ENCODE measurements at regions not wholly inside any gene's neighbourhood (a gene's known extent, or its start where the extent isn't known, plus 50 kb on each side); places are given as distances from the start of the nearest gene placed in this dataset.

GRCh38 chr16:77612596-77612995, 109.7 kb upstream of the NUDT7 start:
- no peaks in the 10 kb centered on the region for H3K27me3 ChIP-seq (replicated peaks; ENCODE audit: insufficient read depth, low read length)
- no peaks in the 10 kb centered on the region for H3K79me2 ChIP-seq (ENCODE audit: low read length)
- no peaks in the 10 kb centered on the region for H3F3A ChIP-seq (ENCODE audit: insufficient read depth, low read length)
- DNase-seq = no peak
- no peak overlapping the region for H3K9ac ChIP-seq (ENCODE audit: low read length)
- H2AFZ ChIP-seq (ENCODE audit: low read length) = no peak overlapping the region
- H3K4me2 ChIP-seq (ENCODE audit: low read depth, low read length) = no peak overlapping the region
- no peak overlapping the region for H3K27ac ChIP-seq (ENCODE audit: low read length)
- H3K4me3 ChIP-seq (ENCODE audit: low read length) = no peak overlapping the region
- TF ChIP-seq EZH2phosphoT487 (IDR thresholded peaks at IDR 0.05; ENCODE audit: low read length) = no peak
- no peak for TF ChIP-seq CTCF (IDR thresholded peaks at IDR 0.05; ENCODE audit: low read length)
- TF ChIP-seq EZH2 (optimal IDR thresholded peaks at IDR 0.05; ENCODE audit: low read depth, low read length) = no peak
- no peaks in the 10 kb centered on the region for H3K36me3 ChIP-seq (replicated peaks; ENCODE audit: insufficient read depth, low read length)
- no peaks in the 10 kb centered on the region for H3K9me2 ChIP-seq (replicated peaks; ENCODE audit: insufficient read depth, low read length)
- no peaks in the 10 kb centered on the region for H3K4me1 ChIP-seq (ENCODE audit: low read length)
- no peaks in the 10 kb centered on the region for H4K20me1 ChIP-seq (ENCODE audit: insufficient read depth, low read length)
- no peaks in the 10 kb centered on the region for H3K9me3 ChIP-seq (replicated peaks; ENCODE audit: insufficient read depth, low read length)

GRCh38 chr16:77613095-77613494, 109.2 kb upstream of the NUDT7 start:
- Histone ChIP-seq H3K4me3 (ENCODE audit: low read length) (no peak overlapping the region), H3K9ac (ENCODE audit: low read length) (no peak overlapping the region), H3K36me3 (replicated peaks; ENCODE audit: insufficient read depth, low read length) (no peaks in the 10 kb centered on the region), H3K79me2 (ENCODE audit: low read length) (no peaks in the 10 kb centered on the region), H2AFZ (ENCODE audit: low read length) (no peak overlapping the region), H3K9me3 (replicated peaks; ENCODE audit: insufficient read depth, low read length) (no peaks in the 10 kb centered on the region), H3K27me3 (replicated peaks; ENCODE audit: insufficient read depth, low read length) (no peaks in the 10 kb centered on the region), H3K9me2 (replicated peaks; ENCODE audit: insufficient read depth, low read length) (no peaks in the 10 kb centered on the region), H3K4me2 (ENCODE audit: low read depth, low read length) (no peak overlapping the region), H3F3A (ENCODE audit: insufficient read depth, low read length) (no peaks in the 10 kb centered on the region), H3K27ac (ENCODE audit: low read length) (no peak overlapping the region), H3K4me1 (ENCODE audit: low read length) (no peaks in the 10 kb centered on the region), H4K20me1 (ENCODE audit: insufficient read depth, low read length) (no peaks in the 10 kb centered on the region)
- TF ChIP-seq CTCF (IDR thresholded peaks at IDR 0.05; ENCODE audit: low read length) (no peak), EZH2phosphoT487 (IDR thresholded peaks at IDR 0.05; ENCODE audit: low read length) (no peak), EZH2 (optimal IDR thresholded peaks at IDR 0.05; ENCODE audit: low read depth, low read length) (no peak)
- no peak for DNase-seq

GRCh38 chr16:77617553-77617952, 104.8 kb upstream of the NUDT7 start:
- DNase-seq = no peak
- H3K9ac ChIP-seq (ENCODE audit: low read length) = no peak overlapping the region
- H3K79me2 ChIP-seq (ENCODE audit: low read length) = no peaks in the 10 kb centered on the region
- no peaks in the 10 kb centered on the region for H3K4me1 ChIP-seq (ENCODE audit: low read length)
- H3F3A ChIP-seq (ENCODE audit: insufficient read depth, low read length) = no peaks in the 10 kb centered on the region
- H3K27me3 ChIP-seq (replicated peaks; ENCODE audit: insufficient read depth, low read length) = no peaks in the 10 kb centered on the region
- no peaks in the 10 kb centered on the region for H3K9me3 ChIP-seq (replicated peaks; ENCODE audit: insufficient read depth, low read length)
- no peak overlapping the region for H2AFZ ChIP-seq (ENCODE audit: low read length)
- no peak overlapping the region for H3K4me3 ChIP-seq (ENCODE audit: low read length)
- H3K27ac ChIP-seq (ENCODE audit: low read length) = no peak overlapping the region
- H3K36me3 ChIP-seq (replicated peaks; ENCODE audit: insufficient read depth, low read length) = no peaks in the 10 kb centered on the region
- no peaks in the 10 kb centered on the region for H4K20me1 ChIP-seq (ENCODE audit: insufficient read depth, low read length)
- H3K4me2 ChIP-seq (ENCODE audit: low read depth, low read length) = no peak overlapping the region
- no peak for TF ChIP-seq CTCF (IDR thresholded peaks at IDR 0.05; ENCODE audit: low read length)
- TF ChIP-seq EZH2 (optimal IDR thresholded peaks at IDR 0.05; ENCODE audit: low read depth, low read length) = no peak
- no peak for TF ChIP-seq EZH2phosphoT487 (IDR thresholded peaks at IDR 0.05; ENCODE audit: low read length)
- H3K9me2 ChIP-seq (replicated peaks; ENCODE audit: insufficient read depth, low read length) = no peaks in the 10 kb centered on the region
